ENCODE measurements at regions not wholly inside any gene's neighbourhood (a gene's known extent, or its start where the extent isn't known, plus 50 kb on each side); places are given as distances from the start of the nearest gene placed in this dataset.
A peak's percentile ranks its signal among the peaks of the same experiment; 100 is the strongest.
"Not testable (repeated sequence)": the region's sequence is repeated elsewhere in the genome, so short reads cannot be mapped to it uniquely, and the experiment has no call there.

GRCh38 chr13:22880741-22881720 lies 299.7 kb upstream of the SGCG start:
- no peak overlapping the region for H3K27ac Mint-ChIP-seq
- intact Hi-C loops (cut with micrococcal nuclease): no loop called here
- DNase-seq: no peak
- ChIA-PET POLR2A (ENCODE audit: partially characterized antibody) (no interaction called here), CTCF (ENCODE audit: partially characterized antibody) (no interaction called here)
- Histone ChIP-seq H3K4me1 (ENCODE audit: insufficient read depth, low read length) (no peaks in the 10 kb centered on the region), H3K9me3 (ENCODE audit: control insufficient read depth in 1 of 2, low read length in 2 of 2) (no peaks in the 10 kb centered on the region), H3K27me3 (ENCODE audit: insufficient read depth, low read length) (no peaks in the 10 kb centered on the region), H3K4me3 (ENCODE audit: low read length in 2 of 2) (no peak overlapping the region), H3K27ac (ENCODE audit: low read depth, low read length) (no peak overlapping the region), H3K36me3 (ENCODE audit: insufficient read depth, low read length) (no peaks in the 10 kb centered on the region)
- H3K4me1 Mint-ChIP-seq: no peaks in the 10 kb centered on the region
- H3K36me3 Mint-ChIP-seq: no peaks in the 10 kb centered on the region
- peaks cover 0 to 2% (median 0%) of the 10 kb centered on the region in 8 donors for H3K9me3 Mint-ChIP-seq
- no peak overlapping the region for H3K4me3 Mint-ChIP-seq
- H3K27me3 Mint-ChIP-seq: no peaks in the 10 kb centered on the region

GRCh38 chr13:22881721-22882608 lies 298.8 kb upstream of the SGCG start:
- H3K27me3 ChIP-seq (ENCODE audit: insufficient read depth, low read length); H3K9me3 Mint-ChIP-seq; H3K27me3 Mint-ChIP-seq; H3K36me3 ChIP-seq (ENCODE audit: insufficient read depth, low read length); H3K4me1 Mint-ChIP-seq; H3K27ac Mint-ChIP-seq; intact Hi-C loops (cut with micrococcal nuclease); CTCF ChIA-PET (ENCODE audit: partially characterized antibody); H3K4me1 ChIP-seq (ENCODE audit: insufficient read depth, low read length); POLR2A ChIA-PET (ENCODE audit: partially characterized antibody); DNase-seq; H3K36me3 Mint-ChIP-seq; H3K4me3 Mint-ChIP-seq; H3K27ac ChIP-seq (ENCODE audit: low read depth, low read length); H3K9me3 ChIP-seq (ENCODE audit: control insufficient read depth in 1 of 2, low read length in 2 of 2); H3K4me3 ChIP-seq (ENCODE audit: low read length in 2 of 2): not testable (repeated sequence)

- H3K4me3 Mint-ChIP-seq: no peak overlapping the region
- no peaks in the 10 kb centered on the region for H3K9me3 ChIP-seq (ENCODE audit: control insufficient read depth in 1 of 2, low read length in 2 of 2)
- H3K4me1 ChIP-seq (ENCODE audit: insufficient read depth, low read length): no peaks in the 10 kb centered on the region
- H3K27me3 ChIP-seq (ENCODE audit: insufficient read depth, low read length): no peaks in the 10 kb centered on the region
- H3K4me1 Mint-ChIP-seq: no peaks in the 10 kb centered on the region
- no peaks in the 10 kb centered on the region for H3K27me3 Mint-ChIP-seq
- no peak for DNase-seq
- no peak overlapping the region for H3K27ac Mint-ChIP-seq
- CTCF ChIA-PET (ENCODE audit: partially characterized antibody): no interaction called here
- H3K4me3 ChIP-seq (ENCODE audit: low read length in 2 of 2): no peak overlapping the region
- H3K27ac ChIP-seq (ENCODE audit: low read depth, low read length): no peak overlapping the region
- no peaks in the 10 kb centered on the region for H3K36me3 ChIP-seq (ENCODE audit: insufficient read depth, low read length)
- intact Hi-C loops (cut with micrococcal nuclease): no loop called here
- POLR2A ChIA-PET (ENCODE audit: partially characterized antibody): no interaction called here
- no peaks in the 10 kb centered on the region for H3K36me3 Mint-ChIP-seq
- no peaks in the 10 kb centered on the region for H3K9me3 Mint-ChIP-seq
These were observed 297.4 kb upstream of the SGCG start for GRCh38 chr13:22883262-22883840.

- H3K27me3 Mint-ChIP-seq: no peaks in the 10 kb centered on the region
- H3K27ac ChIP-seq (ENCODE audit: low read depth, low read length): no peak overlapping the region
- H3K4me1 Mint-ChIP-seq: no peaks in the 10 kb centered on the region
- H3K4me3 ChIP-seq (ENCODE audit: low read length in 2 of 2): no peak overlapping the region
- no peaks in the 10 kb centered on the region for H3K36me3 Mint-ChIP-seq
- H3K9me3 Mint-ChIP-seq: no peaks in the 10 kb centered on the region
- H3K27ac Mint-ChIP-seq: no peak overlapping the region
- H3K4me1 ChIP-seq (ENCODE audit: insufficient read depth, low read length): no peaks in the 10 kb centered on the region
- H3K4me3 Mint-ChIP-seq: no peak overlapping the region
- no peaks in the 10 kb centered on the region for H3K27me3 ChIP-seq (ENCODE audit: insufficient read depth, low read length)
- ChIA-PET POLR2A (ENCODE audit: partially characterized antibody) (no interaction called here), CTCF (ENCODE audit: partially characterized antibody) (no interaction called here)
- DNase-seq: no peak
- intact Hi-C loops (cut with micrococcal nuclease): no loop called here
- no peaks in the 10 kb centered on the region for H3K9me3 ChIP-seq (ENCODE audit: control insufficient read depth in 1 of 2, low read length in 2 of 2)
- H3K36me3 ChIP-seq (ENCODE audit: insufficient read depth, low read length): no peaks in the 10 kb centered on the region
These were observed 296.8 kb upstream of the SGCG start for GRCh38 chr13:22883956-22884355.

GRCh38 chr13:22886061-22886460 lies 294.7 kb upstream of the SGCG start:
- H3K4me1 Mint-ChIP-seq; H3K27me3 ChIP-seq (ENCODE audit: insufficient read depth, low read length); H3K4me3 ChIP-seq (ENCODE audit: low read length in 2 of 2); POLR2A ChIA-PET (ENCODE audit: partially characterized antibody); DNase-seq; H3K27me3 Mint-ChIP-seq; H3K36me3 ChIP-seq (ENCODE audit: insufficient read depth, low read length); H3K9me3 ChIP-seq (ENCODE audit: control insufficient read depth in 1 of 2, low read length in 2 of 2); H3K36me3 Mint-ChIP-seq; H3K4me3 Mint-ChIP-seq; H3K9me3 Mint-ChIP-seq; intact Hi-C loops (cut with micrococcal nuclease); H3K4me1 ChIP-seq (ENCODE audit: insufficient read depth, low read length); H3K27ac ChIP-seq (ENCODE audit: low read depth, low read length); CTCF ChIA-PET (ENCODE audit: partially characterized antibody): not testable (repeated sequence)
- peak overlapping the region in 1 of 7 donors; percentile 23 for H3K27ac Mint-ChIP-seq

GRCh38 chr13:22889376-22889775 lies 291.4 kb upstream of the SGCG start:
- POLR2A ChIA-PET (ENCODE audit: partially characterized antibody); DNase-seq; H3K4me3 ChIP-seq (ENCODE audit: low read length in 2 of 2); CTCF ChIA-PET (ENCODE audit: partially characterized antibody); H3K36me3 Mint-ChIP-seq; H3K27me3 Mint-ChIP-seq; H3K4me1 Mint-ChIP-seq; H3K36me3 ChIP-seq (ENCODE audit: insufficient read depth, low read length); intact Hi-C loops (cut with micrococcal nuclease); H3K27me3 ChIP-seq (ENCODE audit: insufficient read depth, low read length); H3K4me3 Mint-ChIP-seq; H3K27ac ChIP-seq (ENCODE audit: low read depth, low read length); H3K9me3 ChIP-seq (ENCODE audit: control insufficient read depth in 1 of 2, low read length in 2 of 2); H3K4me1 ChIP-seq (ENCODE audit: insufficient read depth, low read length); H3K9me3 Mint-ChIP-seq; H3K27ac Mint-ChIP-seq: not testable (repeated sequence)

GRCh38 chr13:22893204-22893603 lies 287.6 kb upstream of the SGCG start:
- no peak for DNase-seq
- Mint-ChIP-seq H3K9me3 (peaks cover 0 to 9% (median 4%) of the 10 kb centered on the region in 8 donors), H3K27me3 (no peaks in the 10 kb centered on the region), H3K4me3 (no peak overlapping the region), H3K4me1 (no peaks in the 10 kb centered on the region), H3K36me3 (no peaks in the 10 kb centered on the region), H3K27ac (no peak overlapping the region)
- CTCF ChIA-PET (ENCODE audit: partially characterized antibody): no interaction called here
- intact Hi-C loops (cut with micrococcal nuclease): no loop called here
- Histone ChIP-seq H3K27ac (ENCODE audit: low read depth, low read length) (no peak overlapping the region), H3K36me3 (ENCODE audit: insufficient read depth, low read length) (no peaks in the 10 kb centered on the region), H3K4me1 (ENCODE audit: insufficient read depth, low read length) (no peaks in the 10 kb centered on the region), H3K27me3 (ENCODE audit: insufficient read depth, low read length) (no peaks in the 10 kb centered on the region), H3K9me3 (ENCODE audit: control insufficient read depth in 1 of 2, low read length in 2 of 2) (no peaks in the 10 kb centered on the region), H3K4me3 (ENCODE audit: low read length in 2 of 2) (no peak overlapping the region)
- POLR2A ChIA-PET (ENCODE audit: partially characterized antibody): no interaction called here

Measured in CD4-positive, alpha-beta memory T cell (primary cell).